Activated CD4-positive, alpha-beta T cell treated with anti-CD3 and anti-CD28 coated beads, Interleukin-10, Interleukin-2, amounts not matched to agents 100 ng/mL and 50 ng/mL, durations not matched to agents 16 hours and 8 hours (primary cell): ENCODE measurements at regions not wholly inside any gene's neighbourhood (a gene's known extent, or its start where the extent isn't known, plus 50 kb on each side); places are given as distances from the start of the nearest gene placed in this dataset.

ENCODE experiments used
- DNase-seq: peaks from one replicate; pipeline ENCODE4 v3.0.0-alpha.2; 2020

DNA sequence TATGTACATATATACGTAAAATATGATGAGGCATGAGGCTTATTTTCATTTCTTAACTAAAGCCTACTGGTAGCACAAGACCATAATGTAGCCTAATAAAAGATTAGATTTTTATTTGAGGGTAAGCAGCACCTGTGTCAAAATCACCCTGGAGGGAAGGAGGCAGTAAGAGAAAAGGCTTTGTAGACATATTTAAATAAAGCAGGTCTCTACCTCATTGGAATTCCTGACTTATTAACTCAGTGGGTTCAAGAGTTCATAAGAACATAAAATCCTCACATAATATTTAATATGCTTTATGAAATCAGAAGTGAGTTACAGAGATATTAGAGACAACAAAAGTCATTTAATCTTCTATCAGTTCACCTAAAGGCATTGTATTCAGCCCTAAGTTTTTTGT, 261.6 kb upstream of the ANKRD50 start:
- no peak for DNase-seq

DNA sequence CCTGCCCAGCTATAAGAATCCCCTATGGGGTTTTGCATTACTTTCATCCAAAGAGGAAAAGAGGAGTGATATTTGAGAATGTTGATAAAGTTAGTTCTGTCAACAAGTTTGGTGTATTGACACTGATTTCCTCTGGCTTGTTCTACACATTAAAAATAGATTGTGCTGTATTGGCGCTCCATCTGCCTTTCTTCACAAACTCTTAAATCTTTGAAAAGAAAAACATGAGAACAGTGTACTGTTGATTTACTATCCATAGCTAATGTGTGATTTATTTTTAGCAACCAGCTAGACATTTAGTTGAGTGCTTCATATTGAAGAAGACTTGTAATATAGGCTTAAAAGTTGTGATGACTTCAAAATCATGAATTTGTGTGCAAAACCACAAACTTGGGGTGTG, 261.2 kb upstream of the ANKRD50 start:
- DNase-seq, result no peak

GRCh38 chr4:124970011-124970410, 257.5 kb upstream of the ANKRD50 start:
- no peak for DNase-seq

- no peak for DNase-seq
These were observed 253.0 kb upstream of the ANKRD50 start for GRCh38 chr4:124965497-124965891.

DNA sequence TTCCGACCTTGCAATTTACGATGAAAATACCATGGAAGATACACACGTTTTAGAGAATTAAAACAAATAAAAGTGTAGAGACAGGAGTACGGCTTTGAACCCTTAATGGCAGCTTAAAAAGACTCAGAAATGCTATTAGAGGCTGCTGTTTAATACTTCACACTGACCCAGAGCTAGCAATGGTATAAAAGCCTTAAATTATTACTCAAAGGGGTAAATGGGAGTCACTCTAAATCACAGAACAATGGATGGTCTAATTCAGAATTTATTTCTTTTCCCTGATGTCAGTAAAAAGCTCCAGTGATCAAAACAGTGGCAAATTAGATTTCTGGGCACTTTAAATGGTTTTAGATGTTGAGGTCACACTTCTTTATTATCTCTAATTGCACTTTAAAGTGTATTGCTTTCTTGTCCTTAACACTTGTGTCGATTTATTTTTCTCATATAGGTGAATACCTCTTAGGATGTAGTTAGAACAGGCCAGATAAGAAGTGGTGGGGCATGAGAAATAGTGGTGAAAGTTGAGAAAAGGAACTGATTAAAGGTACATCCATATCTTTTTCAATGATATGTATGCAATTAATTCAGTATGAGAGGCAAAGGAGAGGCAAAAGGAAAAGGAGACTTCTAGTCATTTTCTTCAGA, 252.4 kb upstream of the ANKRD50 start:
- DNase-seq, result no peak

DNA sequence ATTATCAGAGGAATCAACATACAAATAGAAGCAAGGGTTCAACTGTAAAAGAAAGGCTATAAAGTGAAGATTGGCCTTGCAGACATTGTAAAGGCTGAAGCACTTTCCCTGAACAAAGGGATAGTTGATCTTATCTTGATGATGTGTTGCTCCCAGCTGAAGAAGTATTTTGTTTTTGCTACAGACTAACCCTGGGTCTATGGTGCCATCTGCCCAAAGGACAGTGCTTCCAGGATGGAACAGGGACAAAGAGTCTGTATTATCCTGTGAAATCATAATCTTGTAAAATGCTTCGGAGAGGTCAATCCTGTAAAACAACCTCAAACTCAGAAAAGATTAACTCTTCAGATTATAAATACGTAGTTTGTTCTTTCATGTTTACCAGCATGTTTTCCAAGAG, 251.7 kb upstream of the ANKRD50 start:
- DNase-seq, result no peak

- no peak for DNase-seq
These were observed 248.7 kb upstream of the ANKRD50 start for GRCh38 chr4:124961138-124961750.

DNA sequence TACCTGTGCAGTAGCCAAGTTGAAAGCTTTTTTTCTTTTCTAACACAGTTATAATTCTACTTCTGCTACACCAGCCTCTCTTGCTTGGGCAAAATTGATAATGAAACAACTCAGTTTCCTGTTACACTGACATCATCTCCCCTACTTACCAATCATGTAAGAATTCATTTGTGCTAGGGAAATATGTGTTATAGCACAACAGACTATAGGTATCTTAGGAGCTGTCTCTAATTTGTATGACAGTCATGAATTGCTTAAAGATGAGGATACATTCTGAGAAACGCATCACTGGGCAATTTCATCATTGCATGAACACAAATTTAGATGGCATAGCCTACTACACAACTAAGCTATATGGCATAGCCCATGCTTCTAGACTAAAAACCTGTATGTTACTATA, 246.3 kb upstream of the ANKRD50 start:
- DNase-seq, result peak; percentile 0

- no peak for DNase-seq
These were observed 242.9 kb upstream of the ANKRD50 start for GRCh38 chr4:124955476-124955875.

DNA sequence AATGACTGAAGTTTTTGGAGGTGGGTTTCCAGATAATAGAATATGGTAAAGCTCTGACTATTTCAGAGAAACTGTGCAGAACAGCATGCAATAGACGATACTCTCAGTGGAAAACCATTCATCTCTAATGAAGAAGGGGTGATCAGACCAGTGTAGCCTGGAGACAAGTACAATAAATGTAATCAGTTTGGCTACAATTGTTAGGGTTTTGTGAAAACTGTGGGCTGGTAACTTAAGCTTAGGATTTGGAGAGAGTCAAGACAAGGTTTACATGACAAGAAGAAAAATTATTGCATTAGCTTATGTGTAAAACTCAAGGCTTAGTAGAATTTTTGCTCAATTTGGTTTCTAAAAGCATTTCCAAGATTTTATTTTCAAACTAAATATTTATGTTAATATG, 241.5 kb upstream of the ANKRD50 start:
- DNase-seq, result no peak

GRCh38 chr4:124953486-124953885, 241.0 kb upstream of the ANKRD50 start:
- DNase-seq, result no peak

- DNase-seq, result no peak
These were observed 240.5 kb upstream of the ANKRD50 start for GRCh38 chr4:124953061-124953460.

- no peak for DNase-seq
These were observed 240.1 kb upstream of the ANKRD50 start for GRCh38 chr4:124952601-124953000.

- no peak for DNase-seq
These were observed 236.6 kb upstream of the ANKRD50 start for GRCh38 chr4:124948976-124949597.

- no peak for DNase-seq
These were observed 235.2 kb upstream of the ANKRD50 start for GRCh38 chr4:124947622-124948265.

DNA sequence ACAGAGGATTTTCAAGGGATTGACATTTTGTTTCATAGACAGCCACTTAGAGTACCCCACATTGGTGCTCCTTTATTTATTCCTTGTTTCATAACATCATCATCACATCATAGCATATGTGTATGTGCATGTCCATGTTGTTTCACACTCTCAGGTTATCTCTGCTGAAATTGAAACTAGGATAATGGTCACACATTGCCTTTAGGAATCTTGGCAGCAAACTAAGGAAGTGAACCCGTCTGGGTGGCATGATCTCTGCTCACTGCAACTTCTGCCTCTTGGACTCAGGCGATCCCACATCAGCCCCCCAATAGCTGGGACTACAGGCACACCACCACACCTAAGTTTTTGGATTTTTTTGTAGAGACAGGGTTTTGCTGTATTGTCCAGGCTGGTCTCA, 234.2 kb upstream of the ANKRD50 start:
- DNase-seq, result no peak

GRCh38 chr4:124945422-124945821, 232.9 kb upstream of the ANKRD50 start:
- DNase-seq, result no peak

DNA sequence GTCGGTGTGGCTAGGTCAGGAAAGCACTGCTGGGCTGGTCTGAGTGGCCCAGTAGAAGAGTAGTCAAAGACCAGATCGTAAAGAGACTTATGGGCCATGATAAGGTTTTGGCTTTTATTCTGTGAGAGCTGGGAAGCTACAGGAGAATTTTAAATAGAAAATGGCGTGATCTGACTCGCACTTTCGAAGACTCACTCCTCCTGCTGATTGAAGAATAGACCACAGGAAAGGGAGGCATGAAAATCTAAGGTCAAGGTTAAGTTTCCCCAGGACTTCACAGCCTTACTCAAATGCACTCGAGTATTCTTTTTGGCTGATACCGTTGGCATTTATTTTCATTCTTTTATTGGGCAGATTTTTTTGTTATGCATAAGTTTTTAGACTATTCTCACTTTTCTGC, 231.4 kb upstream of the ANKRD50 start:
- DNase-seq, result no peak

DNA sequence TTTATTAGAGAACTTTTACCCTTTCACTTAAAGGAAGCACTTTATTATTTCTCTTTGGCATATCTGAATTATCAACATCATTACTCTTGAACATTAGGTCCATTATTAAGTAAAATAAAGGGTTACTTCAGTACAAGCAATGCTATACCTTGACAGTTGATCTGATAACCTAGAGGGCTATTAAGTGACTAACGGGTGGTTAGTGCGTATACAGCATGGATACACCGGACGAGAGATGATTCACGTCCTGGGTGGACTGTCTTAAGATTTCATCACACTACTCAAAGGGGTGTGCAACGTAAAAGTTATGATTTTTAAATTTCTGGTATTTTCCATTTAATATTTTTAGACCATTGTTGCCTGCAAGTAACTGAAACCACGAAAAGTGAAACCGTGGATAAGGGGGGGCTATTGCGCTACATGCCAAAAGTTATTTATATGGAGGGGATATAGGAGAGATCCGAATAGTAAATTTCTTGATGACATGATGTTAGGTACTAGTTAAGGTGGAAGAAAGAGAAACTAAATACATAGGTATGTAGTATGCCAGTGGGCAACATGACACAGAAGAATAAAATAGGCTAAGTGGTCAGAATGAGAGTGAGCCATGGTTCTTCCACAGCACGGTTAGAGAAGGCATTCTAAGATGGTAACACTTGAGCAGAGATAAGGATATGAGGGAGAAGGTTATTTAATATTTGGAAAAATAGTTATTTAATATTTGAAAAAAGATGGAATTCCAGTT, 230.8 kb upstream of the ANKRD50 start:
- no peak for DNase-seq

GRCh38 chr4:124941267-124941666, 228.7 kb upstream of the ANKRD50 start:
- DNase-seq, result no peak

DNA sequence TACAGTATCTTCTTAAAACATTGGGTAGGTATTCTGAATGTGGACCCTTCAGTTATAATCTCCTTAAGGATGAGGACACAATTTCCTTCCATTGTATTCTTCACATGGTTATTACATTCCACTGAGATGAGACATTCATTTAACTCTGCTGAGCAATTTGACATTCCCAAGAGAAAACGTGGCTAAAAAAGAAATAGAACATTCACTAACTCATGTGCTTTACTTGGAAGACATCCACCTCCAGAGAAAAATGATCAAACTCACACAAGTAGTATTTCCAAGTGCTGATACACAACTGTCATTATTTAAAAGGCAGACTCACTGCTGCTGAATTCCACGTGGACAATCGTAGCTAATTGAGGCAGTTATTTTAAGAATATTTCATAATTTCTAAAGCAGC, 227.9 kb upstream of the ANKRD50 start:
- DNase-seq, result no peak

GRCh38 chr4:124939908-124940307, 227.4 kb upstream of the ANKRD50 start:
- DNase-seq, result no peak

- DNase-seq, result no peak
These were observed 226.3 kb upstream of the ANKRD50 start for GRCh38 chr4:124938836-124939235.
